Endometrium (tissue), 2 donors: ENCODE measurements at regions not wholly inside any gene's neighbourhood (a gene's known extent, or its start where the extent isn't known, plus 50 kb on each side); places are given as distances from the start of the nearest gene placed in this dataset.
A peak's percentile ranks its signal among the peaks of the same experiment; 100 is the strongest.

Experiments
- FAIRE-seq: peaks from 2 replicates; lab custom pipeline; 2012; peaks lifted over from hg19 to GRCh38; lab: Jason Lieb, UNC
- donor health status: control.
- donor health status: control.

DNA sequence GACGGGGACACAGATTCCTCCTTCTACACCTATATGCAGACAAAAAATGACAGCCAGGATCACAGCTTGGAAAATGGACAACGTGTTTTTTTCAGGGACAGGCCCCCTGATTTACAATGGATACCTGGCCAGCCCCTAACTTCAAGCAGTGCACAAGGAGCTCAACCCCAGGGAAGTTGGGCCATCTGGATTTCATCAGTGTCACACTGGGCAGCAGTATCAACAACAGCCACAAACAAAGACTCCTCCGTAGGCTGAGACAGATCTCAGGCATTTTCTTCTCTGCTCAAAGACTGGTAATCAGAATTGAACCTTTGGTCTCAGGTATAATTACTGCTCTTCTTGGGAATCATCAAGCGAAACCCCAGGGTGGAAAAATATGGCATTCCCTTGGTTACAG, 374.0 kb downstream of the ZNF608 start:
- no peak for FAIRE-seq

DNA sequence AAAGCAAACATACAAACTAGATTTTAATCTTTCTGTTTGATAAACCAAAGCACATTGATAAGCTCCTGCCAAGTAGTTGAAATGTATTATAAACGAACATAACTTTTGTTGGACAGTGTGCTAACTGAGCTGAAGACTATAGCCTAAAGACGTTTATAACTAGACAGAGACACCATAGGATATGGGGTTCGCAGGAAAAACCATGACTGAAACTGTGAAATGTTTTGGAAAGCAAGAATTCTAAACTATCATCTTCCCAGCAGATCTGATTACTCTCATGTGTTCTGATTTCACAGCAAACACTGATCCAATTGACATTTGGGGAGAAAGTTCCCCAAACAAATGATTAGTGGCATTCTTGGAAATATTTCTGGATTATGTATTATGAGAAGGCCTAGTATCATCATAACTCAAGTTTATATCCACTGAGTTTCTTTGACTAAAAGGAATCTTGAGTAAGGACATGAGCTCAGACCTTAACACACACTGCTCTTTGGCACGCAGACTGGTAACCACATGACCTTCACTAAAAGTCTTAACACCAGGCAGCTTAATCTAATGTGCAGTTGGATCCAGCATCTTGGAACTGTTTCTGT, 375.2 kb downstream of the ZNF608 start:
- FAIRE-seq: peak; percentile 69

GRCh38 chr5:124370601-124371000, 375.8 kb downstream of the ZNF608 start:
- FAIRE-seq: no peak

DNA sequence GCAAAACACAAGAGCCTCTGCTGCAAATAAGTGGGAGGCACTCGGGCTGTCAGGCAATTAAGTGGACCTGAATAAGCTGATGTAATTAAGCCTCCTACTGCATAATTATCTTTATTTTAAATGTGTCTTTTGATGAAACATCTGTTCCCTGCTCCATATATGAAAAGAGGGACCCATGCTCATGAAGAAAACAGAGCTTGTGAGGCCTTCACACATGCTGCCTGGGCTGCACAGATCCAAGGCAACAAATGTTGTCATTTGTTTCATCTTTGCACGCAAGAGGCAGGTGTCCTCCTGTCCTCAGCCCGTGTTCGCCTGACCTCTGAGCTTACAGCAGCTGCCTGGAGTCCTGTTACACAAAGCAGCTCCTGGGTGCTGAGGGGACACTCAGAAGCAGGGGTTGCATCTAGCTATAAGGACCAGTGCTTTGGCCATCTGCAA, 381.1 kb downstream of the ZNF608 start:
- FAIRE-seq: no peak

GRCh38 chr5:124355928-124356327, 390.5 kb downstream of the ZNF608 start:
- no peak for FAIRE-seq

- FAIRE-seq: no peak
Observed at GRCh38 chr5:124353016-124353415, 393.4 kb downstream of the ZNF608 start.

GRCh38 chr5:124352312-124352711, 394.1 kb downstream of the ZNF608 start:
- FAIRE-seq: no peak

DNA sequence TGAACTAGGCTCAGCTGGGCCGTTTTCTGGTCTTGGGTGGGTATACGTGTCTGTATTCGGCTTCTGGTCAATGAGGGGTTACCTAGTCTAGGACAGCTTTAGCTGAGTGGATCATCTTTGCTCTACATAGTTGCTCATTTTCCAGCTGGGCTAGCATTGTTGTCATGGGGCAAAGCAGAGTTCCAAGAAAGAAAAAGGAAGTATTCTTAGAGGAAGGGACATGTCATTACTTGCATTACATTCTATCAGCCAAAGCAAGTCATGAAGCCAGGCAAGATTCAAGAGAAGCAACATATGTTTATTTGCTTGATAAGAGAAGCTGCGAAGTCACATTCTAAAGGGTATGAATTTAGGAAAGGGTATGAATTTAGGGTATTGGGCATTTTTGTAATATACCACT, 396.5 kb downstream of the ZNF608 start:
- FAIRE-seq: no peak

GRCh38 chr5:124343451-124343867, 403.0 kb downstream of the ZNF608 start:
- no peak for FAIRE-seq

DNA sequence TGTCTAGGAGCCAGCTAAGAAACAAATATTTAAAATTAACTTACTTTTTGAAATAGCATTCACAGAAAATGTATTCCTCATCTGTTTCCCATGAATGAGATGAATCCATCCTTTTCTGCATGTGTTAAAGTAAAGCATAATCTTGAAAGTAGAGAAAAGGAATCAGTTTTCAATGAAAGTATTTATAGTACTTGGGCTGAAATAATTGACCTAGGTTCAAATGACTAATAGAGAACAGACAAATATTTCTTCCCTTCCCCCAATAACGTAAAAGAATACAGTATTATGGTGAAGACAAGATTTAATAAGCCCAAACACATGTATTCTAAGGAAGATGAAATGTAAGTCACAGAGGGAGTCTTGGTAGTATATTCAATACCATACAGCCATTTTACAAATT, 403.5 kb downstream of the ZNF608 start:
- FAIRE-seq: no peak

GRCh38 chr5:124342584-124342983, 403.9 kb downstream of the ZNF608 start:
- FAIRE-seq: no peak

DNA sequence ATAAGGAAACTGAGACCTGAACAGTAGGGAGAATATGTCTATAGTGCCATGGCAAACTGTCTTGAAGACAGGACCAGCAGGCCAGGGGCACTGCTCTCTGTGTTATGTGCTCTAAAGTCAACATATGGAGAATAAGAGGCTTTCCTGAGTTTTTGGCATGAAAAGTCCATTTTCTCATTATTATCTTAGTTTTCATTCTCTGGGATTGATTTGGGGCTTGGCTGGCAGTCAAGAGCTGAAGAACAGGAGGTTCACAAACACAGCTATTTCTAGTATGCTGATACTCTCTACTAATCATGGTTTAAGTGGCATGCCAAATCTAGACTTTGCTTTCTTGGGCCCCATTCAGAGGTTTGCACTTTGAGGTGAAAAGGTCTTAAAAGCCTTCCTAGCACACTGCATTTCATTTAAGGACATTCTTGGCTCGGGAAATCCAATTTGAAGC, 404.4 kb downstream of the ZNF608 start:
- peak; percentile 15 for FAIRE-seq

DNA sequence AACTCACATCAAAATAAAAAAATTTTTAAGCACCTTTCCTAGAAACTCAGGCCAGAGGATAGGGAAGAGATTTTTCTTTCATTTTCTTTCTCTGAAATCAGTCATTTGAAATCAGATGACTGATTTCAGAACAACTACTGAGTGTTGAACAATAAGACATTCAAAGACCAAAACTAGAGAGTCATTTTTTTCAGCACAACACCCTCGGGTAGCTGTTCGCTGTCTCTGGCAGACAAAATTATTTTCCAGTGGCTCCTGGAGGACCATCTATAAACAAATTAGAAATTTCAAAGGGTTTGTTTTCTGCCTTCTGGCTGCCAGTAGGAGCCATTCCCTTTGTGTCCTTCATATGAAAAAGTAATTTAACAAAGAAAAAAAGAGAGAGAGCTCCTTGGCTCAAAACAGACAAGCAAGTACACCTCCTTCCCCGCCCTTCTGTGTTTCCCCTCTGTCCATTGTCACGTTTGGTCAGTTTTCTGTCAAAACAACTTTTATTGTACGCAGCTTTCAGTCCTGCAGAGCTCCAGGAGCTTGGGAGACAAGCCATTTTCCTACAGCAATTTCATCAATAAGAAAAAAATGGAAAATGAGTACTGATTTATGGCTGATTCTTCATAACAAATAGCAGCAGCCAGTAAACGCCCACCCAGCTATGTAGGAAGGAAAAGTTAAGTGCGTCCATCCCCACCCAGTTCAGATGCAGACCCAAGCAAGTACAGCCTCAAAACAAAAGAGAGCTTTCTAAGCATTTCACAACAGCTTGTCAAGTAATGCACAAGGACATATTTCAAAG, 405.2 kb downstream of the ZNF608 start:
- FAIRE-seq: peak; percentile 90

DNA sequence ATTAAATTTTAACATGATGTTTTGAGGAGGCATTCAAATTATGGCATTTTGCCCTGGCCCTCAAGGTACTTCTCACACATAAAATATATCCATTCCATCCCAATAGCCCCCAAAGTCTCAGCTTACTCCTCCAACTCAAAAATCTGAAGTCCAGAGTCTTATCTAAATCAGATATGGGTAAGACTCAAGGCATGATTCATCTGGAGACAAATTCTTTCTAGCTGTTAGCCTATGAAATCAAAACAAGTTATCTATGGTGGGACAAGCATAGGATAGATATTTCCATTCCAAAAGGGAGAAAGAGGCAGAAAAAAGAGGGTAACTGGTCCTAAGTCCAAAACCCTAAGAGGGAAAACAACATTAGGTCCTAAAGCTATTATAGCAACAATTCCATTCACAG, 408.4 kb downstream of the ZNF608 start:
- FAIRE-seq: no peak

DNA sequence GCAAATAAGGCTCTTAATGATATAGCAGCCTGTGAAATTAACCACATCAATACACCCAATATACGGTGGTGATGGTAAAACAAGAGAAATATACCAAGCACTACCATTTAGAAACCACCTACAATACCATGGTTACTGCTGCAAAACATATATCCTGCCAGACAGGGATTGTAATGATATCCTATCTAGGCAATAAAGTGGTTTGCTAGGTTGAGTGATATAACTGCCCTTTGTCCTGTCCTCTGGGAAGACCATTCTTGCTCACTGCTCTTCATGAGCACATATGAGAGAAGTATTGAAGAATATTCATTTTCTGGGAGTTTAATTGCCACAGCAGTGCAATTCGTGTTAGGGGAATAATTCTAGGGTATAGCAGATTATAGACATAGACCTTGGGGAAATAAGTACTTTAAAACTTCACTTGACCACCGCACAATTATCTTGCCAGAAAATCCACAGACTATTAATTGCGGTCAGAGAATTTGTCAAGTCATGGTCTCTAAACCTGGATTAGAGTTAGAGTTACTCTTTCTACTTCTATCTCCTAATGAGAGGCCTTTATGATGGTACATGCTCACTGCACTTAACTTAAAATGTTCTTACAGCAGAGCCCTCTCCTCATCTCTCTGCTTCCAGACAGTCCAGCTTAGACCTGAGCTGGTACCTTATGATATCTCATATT, 413.0 kb downstream of the ZNF608 start:
- FAIRE-seq: no peak

- FAIRE-seq: no peak
Observed at GRCh38 chr5:124332273-124332672, 414.2 kb downstream of the ZNF608 start.

DNA sequence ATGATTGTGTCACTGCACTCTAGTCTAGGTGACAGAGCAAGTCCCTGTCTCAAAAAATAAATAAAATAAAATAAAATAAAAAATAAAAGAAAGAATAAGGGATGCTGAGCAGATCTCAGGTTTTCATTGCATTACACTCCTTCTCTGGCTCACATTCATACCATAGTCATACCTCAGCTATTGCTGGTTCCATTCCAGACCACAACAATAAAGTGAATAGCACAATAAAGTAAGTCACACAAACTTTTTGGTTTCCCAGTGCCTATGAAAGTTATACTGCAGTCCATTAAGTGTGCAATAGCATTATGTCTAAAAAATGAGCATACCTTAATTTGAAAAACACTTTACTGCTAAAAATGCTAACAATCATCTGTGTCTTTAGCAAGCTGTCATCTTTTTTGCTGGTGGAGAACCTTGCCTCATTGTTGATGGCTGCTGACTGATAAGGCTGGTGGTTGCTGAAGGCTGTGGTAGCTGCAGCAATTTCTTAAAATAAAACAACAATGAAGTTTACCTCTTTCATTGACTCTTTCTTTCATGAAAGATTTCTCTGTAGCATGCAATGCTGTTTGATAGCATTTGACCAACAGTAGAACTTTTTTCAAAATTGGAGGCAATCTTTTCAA, 415.7 kb downstream of the ZNF608 start:
- FAIRE-seq: no peak

GRCh38 chr5:124328201-124328600, 418.2 kb downstream of the ZNF608 start:
- no peak for FAIRE-seq

- FAIRE-seq: no peak
Observed at GRCh38 chr5:124318661-124319060, 427.8 kb downstream of the ZNF608 start.

GRCh38 chr5:124317451-124317850, 429.0 kb downstream of the ZNF608 start:
- no peak for FAIRE-seq

DNA sequence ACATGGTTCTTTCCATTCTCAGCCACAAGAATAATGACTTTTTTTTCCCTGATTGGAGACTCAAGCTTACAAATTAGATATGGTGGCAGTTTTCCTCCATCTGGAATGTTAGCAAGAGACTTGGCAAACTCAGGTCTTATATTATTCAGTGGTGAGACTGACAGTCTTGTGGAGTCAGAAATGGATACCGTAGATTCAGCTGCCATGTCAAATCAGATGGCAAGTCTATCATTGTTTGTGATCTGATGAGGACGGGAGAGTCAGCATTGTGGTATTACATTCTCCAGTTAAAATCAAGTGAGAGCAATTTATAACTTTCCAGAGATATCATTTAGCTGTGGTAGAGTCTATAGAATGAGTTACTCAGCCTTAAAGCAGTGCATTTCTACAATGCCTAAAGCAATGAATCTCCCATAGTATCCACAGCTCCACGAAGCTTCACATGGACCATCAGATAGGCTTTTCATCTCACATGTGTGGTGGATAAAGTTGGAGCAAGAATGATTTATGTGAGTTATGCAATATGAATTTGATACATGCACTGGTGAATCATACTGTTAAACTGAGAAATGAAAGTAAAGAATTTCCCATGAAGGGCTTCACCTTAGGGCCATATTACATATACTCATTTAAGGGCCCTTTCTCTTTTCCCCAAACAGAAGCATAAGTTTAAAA, 430.6 kb downstream of the ZNF608 start:
- no peak for FAIRE-seq

- FAIRE-seq: no peak
Observed at GRCh38 chr5:124310453-124310852, 436.0 kb downstream of the ZNF608 start.
